HG02610 (cell line): ENCODE measurements at regions not wholly inside any gene's neighbourhood (a gene's known extent, or its start where the extent isn't known, plus 50 kb on each side); places are given as distances from the start of the nearest gene placed in this dataset.

ENCODE experiments used
- ATAC-seq: cut with Tn5 transposase; IDR thresholded peaks from one replicate; pipeline ENCODE4 v1.9.1; 2021; ENCODE audit warnings: mild to moderate bottlenecking, moderate library complexity; ENCODE audit not compliant: unreplicated experiment

- no peak for ATAC-seq
These were observed 256.4 kb upstream of the SOX21 start for GRCh38 chr13:94968757-94969086.

- peak; percentile 18 for ATAC-seq
These were observed 255.9 kb upstream of the SOX21 start for GRCh38 chr13:94968040-94968756.

GRCh38 chr13:94967183-94968039 lies 255.1 kb upstream of the SOX21 start:
- peak; percentile 63 for ATAC-seq

- no peak for ATAC-seq
These were observed 254.1 kb upstream of the SOX21 start for GRCh38 chr13:94966422-94966955.

GRCh38 chr13:94959626-94960025 lies 247.3 kb upstream of the SOX21 start:
- ATAC-seq: no peak

GRCh38 chr13:94956417-94957110 lies 244.2 kb upstream of the SOX21 start:
- no peak for ATAC-seq

- no peak for ATAC-seq
These were observed 240.4 kb upstream of the SOX21 start for GRCh38 chr13:94952787-94953186.

- no peak for ATAC-seq
These were observed 238.0 kb upstream of the SOX21 start for GRCh38 chr13:94950303-94950702.

- ATAC-seq: no peak
These were observed 235.6 kb upstream of the SOX21 start for GRCh38 chr13:94947965-94948371.

GRCh38 chr13:94947392-94947791 lies 235.0 kb upstream of the SOX21 start:
- ATAC-seq: no peak

- no peak for ATAC-seq
These were observed 233.7 kb upstream of the SOX21 start for GRCh38 chr13:94946039-94946438.

GRCh38 chr13:94938124-94938523 lies 225.8 kb upstream of the SOX21 start:
- no peak for ATAC-seq

GRCh38 chr13:94936633-94937032 lies 224.3 kb upstream of the SOX21 start:
- ATAC-seq: no peak

GRCh38 chr13:94933936-94934335 lies 221.6 kb upstream of the SOX21 start:
- no peak for ATAC-seq

GRCh38 chr13:94933230-94933751 lies 220.9 kb upstream of the SOX21 start:
- no peak for ATAC-seq

GRCh38 chr13:94928127-94928775 lies 215.9 kb upstream of the SOX21 start:
- no peak for ATAC-seq

GRCh38 chr13:94925263-94925662 lies 212.9 kb upstream of the SOX21 start:
- no peak for ATAC-seq

- no peak for ATAC-seq
These were observed 208.8 kb upstream of the SOX21 start for GRCh38 chr13:94921181-94921580.

- no peak for ATAC-seq
These were observed 208.2 kb upstream of the SOX21 start for GRCh38 chr13:94920578-94920977.

- no peak for ATAC-seq
These were observed 205.5 kb upstream of the SOX21 start for GRCh38 chr13:94917824-94918223.

- no peak for ATAC-seq
These were observed 202.6 kb upstream of the SOX21 start for GRCh38 chr13:94914895-94915294.
